NCI-H524 treated with DMSO at 0.1 percent for 48 hours (cell line): ENCODE measurements at regions not wholly inside any gene's neighbourhood (a gene's known extent, or its start where the extent isn't known, plus 50 kb on each side); places are given as distances from the start of the nearest gene placed in this dataset.

Experiments used
- DNase-seq: peaks from one replicate; lab custom pipeline; 2025; lab: John Stamatoyannopoulos, UW

- DNase-seq: no peak
Measured at GRCh38 chr4:163967263-163967662, 472.8 kb downstream of the TMA16 start.

DNA sequence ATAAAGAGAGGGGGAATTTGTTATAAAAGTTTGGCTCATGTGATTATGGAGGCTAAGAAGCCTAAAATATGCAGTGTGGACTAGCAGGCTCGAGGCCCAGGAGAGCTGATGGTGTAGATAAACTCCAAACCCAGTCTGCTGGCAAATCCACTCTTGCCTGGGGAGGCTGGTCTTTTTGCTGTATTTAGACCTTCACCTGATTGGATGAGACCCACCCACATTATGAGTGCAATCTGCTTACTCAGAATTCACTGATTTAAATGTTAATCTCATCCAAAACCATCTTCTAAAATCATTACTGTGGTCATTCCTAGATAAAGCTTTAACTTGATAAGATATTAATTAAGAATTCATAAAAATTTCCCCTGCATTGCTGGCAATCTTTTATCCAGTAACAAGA is 473.2 kb downstream of the TMA16 start:
- no peak for DNase-seq

DNA sequence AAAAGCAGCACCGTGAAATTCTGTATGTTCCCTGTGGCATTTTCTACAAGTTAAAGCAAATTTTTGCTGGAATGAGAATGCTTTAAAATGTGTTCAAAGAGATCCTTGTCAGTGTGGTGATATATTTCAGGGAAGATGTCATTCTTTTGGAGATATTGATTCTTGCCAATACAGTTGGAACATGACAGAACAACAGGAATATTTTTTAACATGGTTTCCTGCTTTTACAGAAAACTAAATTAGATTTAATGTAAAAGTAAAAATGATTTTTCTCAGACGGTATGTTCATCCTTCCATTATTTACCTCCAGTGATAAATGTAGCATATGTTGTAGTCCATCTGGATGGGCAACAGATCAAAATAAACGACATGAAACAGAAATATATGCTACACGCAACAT is 474.8 kb downstream of the TMA16 start:
- no peak for DNase-seq

- no peak for DNase-seq
Measured at GRCh38 chr4:163976588-163976987, 482.1 kb downstream of the TMA16 start.

GRCh38 chr4:163988391-163988790 is 493.9 kb downstream of the TMA16 start:
- no peak for DNase-seq

GRCh38 chr4:163988865-163989264 is 494.4 kb downstream of the TMA16 start:
- no peak for DNase-seq

DNA sequence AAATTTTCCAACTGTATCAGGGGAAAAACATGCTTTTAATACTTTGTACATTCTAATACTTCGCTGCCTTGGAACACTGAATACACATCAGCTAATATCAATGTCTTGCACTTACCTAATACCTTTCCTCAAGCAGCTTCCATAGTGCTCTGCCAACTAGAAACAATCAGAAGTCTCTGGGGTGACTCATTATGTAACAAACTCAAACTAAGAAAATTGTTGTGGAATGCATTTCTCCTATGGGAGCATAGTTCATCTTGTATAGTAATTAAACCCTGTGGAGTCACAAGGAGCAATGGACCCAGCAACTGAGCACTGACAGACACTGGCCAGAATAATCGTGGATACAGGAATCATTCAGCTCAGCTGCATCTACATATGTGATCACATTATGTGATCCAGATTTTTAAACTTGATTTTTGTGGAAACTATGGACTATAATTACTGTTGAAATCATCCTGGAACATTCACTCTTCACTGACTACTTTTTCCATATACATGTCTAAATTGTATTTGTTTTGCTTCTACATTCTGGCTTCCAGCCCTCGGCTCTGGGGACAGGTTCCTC is 496.9 kb downstream of the TMA16 start:
- no peak for DNase-seq

DNA sequence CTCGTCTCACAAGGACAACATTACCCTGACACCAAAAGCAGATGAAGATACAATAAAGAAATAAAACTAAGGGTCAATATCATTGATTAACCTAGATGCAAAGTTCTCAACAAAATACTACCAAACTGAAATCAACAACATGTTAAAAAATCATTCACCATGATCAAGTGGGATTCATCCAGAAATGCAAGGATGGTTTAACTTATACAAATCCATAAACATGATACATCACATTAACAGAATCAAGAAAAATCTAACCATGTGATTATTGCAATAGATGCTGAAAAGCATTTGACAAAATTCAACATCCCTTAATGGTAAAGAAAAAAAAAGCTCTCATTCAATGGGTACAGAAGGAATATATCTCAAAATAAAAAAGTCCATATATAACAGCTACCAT is 514.9 kb downstream of the TMA16 start:
- no peak for DNase-seq

GRCh38 chr4:164011791-164012190 is 517.3 kb downstream of the TMA16 start:
- no peak for DNase-seq

GRCh38 chr4:164012396-164013027 is 518.0 kb downstream of the TMA16 start:
- DNase-seq: peak; percentile 0

DNA sequence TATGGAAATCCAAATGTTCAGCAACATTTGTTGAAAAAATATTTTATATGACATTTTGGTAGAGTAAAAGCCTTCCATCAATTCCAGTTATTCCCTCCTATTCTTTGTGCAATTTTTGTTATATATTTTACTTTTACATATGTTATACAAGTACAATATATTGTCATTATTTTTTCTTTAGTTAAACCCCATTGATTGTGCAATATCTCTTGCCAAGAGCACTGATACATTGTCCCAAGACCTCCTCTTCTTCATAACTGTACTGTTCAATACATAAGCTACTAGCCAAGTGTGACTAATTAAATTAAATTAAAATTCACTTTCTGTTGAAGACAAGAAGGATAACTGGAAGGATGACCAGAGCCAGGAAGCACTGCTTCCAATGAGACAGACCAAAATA is 527.5 kb downstream of the TMA16 start:
- no peak for DNase-seq

DNA sequence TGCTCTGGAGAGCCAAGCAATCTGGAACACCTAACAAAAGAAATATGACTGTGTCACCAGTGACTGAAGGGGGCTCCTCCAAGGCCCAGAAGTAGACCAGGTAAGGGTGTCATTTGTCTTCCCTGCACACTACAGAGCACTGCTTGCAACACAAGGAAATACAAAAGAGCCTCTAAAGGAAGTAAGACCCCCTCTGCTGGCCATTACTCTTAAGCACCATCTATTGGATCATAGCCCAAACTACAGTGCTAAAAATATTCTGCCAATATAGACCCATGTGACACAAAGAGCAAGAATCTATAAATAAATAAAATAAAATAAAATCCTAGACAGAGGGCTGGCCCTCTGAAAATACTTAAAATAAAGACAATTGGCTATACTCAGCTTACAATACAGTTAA is 528.7 kb downstream of the TMA16 start:
- DNase-seq: no peak

DNA sequence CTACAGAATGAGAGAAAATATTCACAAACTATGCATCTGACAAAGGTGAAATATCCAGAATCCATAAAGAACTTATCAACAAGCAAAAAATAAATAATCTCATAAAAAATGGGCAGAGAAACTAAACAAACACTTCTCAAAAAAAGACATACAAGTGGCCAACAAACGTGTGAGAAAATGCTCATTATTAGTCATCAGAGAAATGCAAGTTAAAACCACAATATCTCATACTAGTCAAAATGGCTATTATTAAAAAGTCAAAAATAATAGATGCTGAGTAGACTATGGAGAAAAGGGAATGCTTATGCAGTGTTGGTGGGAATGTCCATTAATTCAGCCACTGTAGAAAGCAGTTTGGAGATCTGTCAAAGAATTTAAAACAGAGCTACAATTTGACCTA is 533.3 kb downstream of the TMA16 start:
- no peak for DNase-seq

GRCh38 chr4:164039482-164039881 is 545.0 kb downstream of the TMA16 start:
- no peak for DNase-seq

- DNase-seq: no peak
Measured at GRCh38 chr4:164056426-164057142, 562.1 kb downstream of the TMA16 start.

DNA sequence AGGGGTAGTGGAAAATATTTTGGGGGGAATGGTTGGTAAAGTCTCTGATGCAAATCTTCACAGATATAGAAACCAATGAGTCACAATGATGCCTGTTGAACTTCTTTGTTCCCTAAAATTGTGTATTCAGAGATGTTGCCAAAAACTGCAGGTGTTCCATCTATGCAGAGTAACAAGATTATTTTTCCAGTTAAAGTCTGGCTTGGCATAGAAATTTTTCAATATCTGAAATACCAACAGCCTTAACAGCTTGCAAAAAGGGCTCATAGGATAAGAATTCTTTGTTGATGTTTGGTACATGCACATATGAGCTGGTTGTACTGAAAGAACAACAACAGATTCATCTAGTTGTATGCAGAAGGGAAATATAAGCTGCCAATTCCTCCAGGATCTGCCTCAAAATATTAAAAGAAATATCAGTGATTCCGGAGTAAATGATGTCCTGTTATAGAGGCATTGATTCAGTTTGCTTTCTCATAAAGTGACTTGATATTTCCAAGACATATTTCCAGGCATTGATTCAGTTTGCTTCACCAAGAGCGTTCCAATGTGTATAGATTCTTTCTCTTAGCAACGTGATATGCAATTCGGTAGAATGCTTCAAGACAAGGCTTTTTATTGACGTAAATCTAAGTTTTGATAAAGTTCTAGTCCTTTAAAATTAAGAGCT is 564.4 kb downstream of the TMA16 start:
- no peak for DNase-seq

DNA sequence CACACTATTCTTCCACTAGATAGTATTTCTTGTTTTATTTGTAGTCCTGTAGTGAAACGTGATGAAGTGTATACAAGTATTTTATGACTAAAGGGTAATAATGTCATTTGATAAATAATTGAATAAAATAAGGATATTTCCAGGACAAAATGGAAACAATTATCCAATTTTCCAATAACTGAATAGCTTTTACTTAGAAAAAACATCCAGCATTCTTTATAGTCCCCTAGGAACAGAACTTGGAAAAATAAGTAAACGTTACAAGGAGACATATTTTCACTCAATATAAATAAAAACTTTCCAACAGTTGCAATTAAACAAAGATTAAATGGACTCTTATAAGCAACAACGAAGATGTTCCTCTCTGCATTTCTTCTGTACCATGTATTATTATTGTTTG is 566.0 kb downstream of the TMA16 start:
- DNase-seq: no peak

- DNase-seq: no peak
Measured at GRCh38 chr4:164068392-164068791, 573.9 kb downstream of the TMA16 start.

DNA sequence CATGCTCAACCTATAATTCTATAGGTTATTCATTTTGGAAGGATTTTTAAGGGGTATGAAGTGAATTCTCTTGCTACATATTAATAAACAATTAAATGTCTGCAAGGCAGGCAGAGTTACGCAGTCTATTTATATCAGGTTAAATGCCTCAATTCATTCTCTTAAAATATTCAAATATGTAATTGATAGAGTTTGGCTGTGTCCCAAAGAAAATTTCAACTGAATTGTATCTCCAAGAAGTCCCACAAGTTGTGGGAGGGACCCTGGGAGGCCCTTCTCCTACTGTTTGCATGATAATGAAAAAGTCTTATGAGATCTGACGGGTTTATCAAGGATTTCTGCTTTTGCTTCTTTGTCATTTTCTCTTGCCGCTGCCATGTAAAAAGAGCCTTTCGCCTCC is 576.1 kb downstream of the TMA16 start:
- no peak for DNase-seq

GRCh38 chr4:164081371-164081770 is 586.9 kb downstream of the TMA16 start:
- DNase-seq: no peak

DNA sequence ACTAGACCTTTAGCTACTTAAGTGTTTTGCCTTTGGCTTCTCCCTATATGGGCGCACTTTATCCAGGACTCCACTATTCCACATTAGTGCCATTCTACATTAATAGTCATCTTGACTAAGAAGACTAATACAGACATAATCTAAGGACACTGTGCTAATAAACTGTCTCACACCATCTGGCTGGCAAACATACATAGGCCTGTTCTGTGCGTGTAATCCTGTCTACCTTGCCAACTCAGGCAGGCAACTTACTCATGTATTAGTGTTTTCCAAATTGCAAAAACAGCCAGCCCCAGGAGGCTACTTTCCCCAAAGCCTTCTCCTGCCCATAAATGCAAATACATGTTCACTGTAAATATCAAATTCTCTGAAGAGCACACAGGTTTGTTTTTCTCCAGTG is 587.3 kb downstream of the TMA16 start:
- DNase-seq: peak; percentile 79

GRCh38 chr4:164087733-164088132 is 593.2 kb downstream of the TMA16 start:
- DNase-seq: no peak
